GM21526 (cell line): ENCODE measurements at regions not wholly inside any gene's neighbourhood (a gene's known extent, or its start where the extent isn't known, plus 50 kb on each side); places are given as distances from the start of the nearest gene placed in this dataset.
"Not testable (repeated sequence)": the region's sequence is repeated elsewhere in the genome, so short reads cannot be mapped to it uniquely, and the experiment has no call there.

Source experiments
- ATAC-seq: cut with Tn5 transposase; IDR thresholded peaks from one replicate; pipeline ENCODE4 v1.9.1; 2021; ENCODE audit warnings: moderate library complexity; ENCODE audit not compliant: unreplicated experiment, low FRiP score

- no peak for ATAC-seq
Measured at GRCh38 chr1:121443001-121443540, 258.3 kb downstream of the SRGAP2C start.

GRCh38 chr1:121444096-121444495 is 259.3 kb downstream of the SRGAP2C start:
- ATAC-seq, result no peak

GRCh38 chr1:121445679-121446078 is 260.9 kb downstream of the SRGAP2C start:
- no peak for ATAC-seq

- ATAC-seq, result not testable (repeated sequence)
Measured at GRCh38 chr1:121447280-121447923, 262.6 kb downstream of the SRGAP2C start.

- not testable (repeated sequence) for ATAC-seq
Measured at GRCh38 chr1:121448064-121448463, 263.3 kb downstream of the SRGAP2C start.

GRCh38 chr1:121448851-121449250 is 264.1 kb downstream of the SRGAP2C start:
- ATAC-seq, result no peak

- ATAC-seq, result no peak
Measured at GRCh38 chr1:121452484-121452883, 267.7 kb downstream of the SRGAP2C start.

- ATAC-seq, result peak; percentile 97
Measured at GRCh38 chr1:121458291-121459048, 273.7 kb downstream of the SRGAP2C start.

- ATAC-seq, result no peak
Measured at GRCh38 chr1:121459235-121459634, 274.5 kb downstream of the SRGAP2C start.

GRCh38 chr1:121469395-121469794 is 284.6 kb downstream of the SRGAP2C start:
- not testable (repeated sequence) for ATAC-seq

GRCh38 chr1:121470401-121470800 is 285.6 kb downstream of the SRGAP2C start:
- ATAC-seq, result not testable (repeated sequence)

GRCh38 chr1:121471523-121471922 is 286.7 kb downstream of the SRGAP2C start:
- peak; percentile 78 for ATAC-seq

- no peak for ATAC-seq
Measured at GRCh38 chr1:121472017-121472416, 287.2 kb downstream of the SRGAP2C start.

GRCh38 chr1:121483234-121483633 is 298.5 kb downstream of the SRGAP2C start:
- no peak for ATAC-seq

GRCh38 chr1:121483961-121484424 is 299.2 kb downstream of the SRGAP2C start:
- no peak for ATAC-seq

- ATAC-seq, result not testable (repeated sequence)
Measured at GRCh38 chr1:121494796-121495195, 310.0 kb downstream of the SRGAP2C start.

GRCh38 chr1:121511455-121511854 is 326.7 kb downstream of the SRGAP2C start:
- ATAC-seq, result not testable (repeated sequence)

- not testable (repeated sequence) for ATAC-seq
Measured at GRCh38 chr1:121511876-121512275, 327.1 kb downstream of the SRGAP2C start.

GRCh38 chr1:121515235-121515634 is 330.5 kb downstream of the SRGAP2C start:
- no peak for ATAC-seq

GRCh38 chr1:121516234-121516967 is 331.6 kb downstream of the SRGAP2C start:
- peak; percentile 89 for ATAC-seq
